KMS-11 (cell line): ENCODE measurements at regions not wholly inside any gene's neighbourhood (a gene's known extent, or its start where the extent isn't known, plus 50 kb on each side); places are given as distances from the start of the nearest gene placed in this dataset.

ENCODE experiments used
- H2AFZ ChIP-seq: fragments of 200-600 bp; sonication (generic); 2 replicates; pipeline ENCODE4 v1.6.1; 2016; ENCODE audit warnings: antibody characterized with exemption, mixed run types, low read depth
- H3K27ac ChIP-seq: fragments of 200-600 bp; sonication (generic); 2 replicates; pipeline ENCODE4 v1.6.1; 2016; ENCODE audit warnings: mild to moderate bottlenecking, mixed run types
- H3K27me3 ChIP-seq: fragments of 200-600 bp; sonication (generic); 2 replicates; pipeline ENCODE4 v1.6.1; 2017; ENCODE audit warnings: mild to moderate bottlenecking, low read depth, mixed run types, moderate library complexity; ENCODE audit not compliant: insufficient read depth
- H3K36me3 ChIP-seq: fragments of 200-600 bp; sonication (generic); 2 replicates; pipeline ENCODE4 v1.6.1; 2017; ENCODE audit warnings: mild to moderate bottlenecking, mixed run types; ENCODE audit not compliant: insufficient read depth
- H3K4me1 ChIP-seq: fragments of 200-600 bp; sonication (generic); 2 replicates; pipeline ENCODE4 v1.6.1; 2016; ENCODE audit warnings: mild to moderate bottlenecking, low read depth, mixed run types; ENCODE audit not compliant: poor library complexity, severe bottlenecking
- H3K4me2 ChIP-seq: fragments of 200-600 bp; sonication (generic); 2 replicates; pipeline ENCODE4 v1.7.0; 2016; ENCODE audit warnings: mild to moderate bottlenecking, mixed run types
- H3K4me3 ChIP-seq: fragments of 200-600 bp; sonication (generic); IDR thresholded peaks from 2 replicates; pipeline ENCODE4 v1.6.1; 2017; ENCODE audit warnings: low read depth, low read length, mixed read lengths; ENCODE audit not compliant: insufficient read depth
- H3K79me2 ChIP-seq: fragments of 200-600 bp; sonication (generic); 2 replicates; pipeline ENCODE4 v1.6.1; 2016; ENCODE audit warnings: low read depth, mixed run types; ENCODE audit not compliant: insufficient read depth
- H3K9ac ChIP-seq: fragments of 200-600 bp; sonication (generic); 2 replicates; pipeline ENCODE4 v1.6.1; 2016; ENCODE audit warnings: mild to moderate bottlenecking, mixed run types
- H4K20me1 ChIP-seq: fragments of 200-600 bp; sonication (generic); 2 replicates; pipeline ENCODE4 v1.6.1; 2016; ENCODE audit warnings: mild to moderate bottlenecking, mixed run types; ENCODE audit not compliant: insufficient read depth
- CTCF ChIP-seq: fragments of 200-600 bp; sonication (generic); conservative IDR thresholded peaks from 2 replicates; pipeline ENCODE4 v1.6.1; 2017; ENCODE audit warnings: low read depth, mild to moderate bottlenecking, antibody characterized with exemption, low read length, moderate library complexity, mixed read lengths

GRCh38 chr2:14572633-14573032 is 59.9 kb upstream of the LRATD1 start:
- Histone ChIP-seq H3K4me3 (no peak overlapping the region), H3K79me2 (no peaks in the 10 kb centered on the region), H4K20me1 (no peaks in the 10 kb centered on the region), H3K4me2 (no peak overlapping the region), H3K36me3 (no peaks in the 10 kb centered on the region), H3K9ac (no peak overlapping the region), H2AFZ (no peak overlapping the region), H3K4me1 (no peaks in the 10 kb centered on the region), H3K27ac (no peak overlapping the region), H3K27me3 (no peaks in the 10 kb centered on the region)
- TF ChIP-seq CTCF, result no peak

GRCh38 chr2:14577843-14578242 is 54.7 kb upstream of the LRATD1 start:
- Histone ChIP-seq H3K4me1 (no peaks in the 10 kb centered on the region), H4K20me1 (no peaks in the 10 kb centered on the region), H3K79me2 (no peaks in the 10 kb centered on the region), H3K9ac (no peak overlapping the region), H3K27ac (no peak overlapping the region), H3K27me3 (no peaks in the 10 kb centered on the region), H3K4me3 (no peak overlapping the region), H3K4me2 (no peak overlapping the region), H2AFZ (no peak overlapping the region), H3K36me3 (no peaks in the 10 kb centered on the region)
- TF ChIP-seq CTCF, result no peak
